AG10803 (cell line): ENCODE measurements at regions not wholly inside any gene's neighbourhood (a gene's known extent, or its start where the extent isn't known, plus 50 kb on each side); places are given as distances from the start of the nearest gene placed in this dataset.
A peak's percentile ranks its signal among the peaks of the same experiment; 100 is the strongest.
"Not testable (repeated sequence)": the region's sequence is repeated elsewhere in the genome, so short reads cannot be mapped to it uniquely, and the experiment has no call there.

Source experiments
- DNase-seq: peaks from one replicate; pipeline ENCODE4 v3.0.0; 2010; ENCODE audit warnings: low read depth
- H3K4me3 ChIP-seq: 2 replicates; pipeline ENCODE4 v1.5.1; 2011; ENCODE audit warnings: mild to moderate bottlenecking, low read length, control low read depth
- TF ChIP-seq, protein P1 (sequence below): conservative IDR thresholded peaks from 2 replicates; pipeline ENCODE4 v1.5.1; 2011; ENCODE audit warnings: mild to moderate bottlenecking, low read length, control low read depth, inconsistent platforms

DNA sequence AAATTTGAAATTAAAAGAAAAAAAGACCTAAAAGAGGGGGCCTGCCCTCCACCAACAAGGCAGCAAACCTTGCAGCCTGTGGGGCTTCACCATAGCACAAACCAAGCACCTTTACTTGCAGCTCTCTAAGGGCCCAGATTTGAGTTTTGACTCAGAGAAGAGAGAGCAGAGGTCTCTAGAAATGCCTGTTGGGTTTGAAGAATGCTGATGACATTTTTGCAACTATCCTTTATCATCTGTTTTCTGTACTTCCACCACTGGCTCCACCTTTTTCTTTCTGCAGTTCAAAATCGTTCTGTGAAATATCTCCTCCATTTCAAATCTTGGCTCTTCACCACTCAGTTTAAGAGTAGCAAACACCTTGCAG, 83.8 kb upstream of the HMGA2 start:
- peak overlapping the region; percentile 65 for H3K4me3 ChIP-seq
- DNase-seq, result peak; percentile 21
- TF ChIP-seq, protein P1, sequence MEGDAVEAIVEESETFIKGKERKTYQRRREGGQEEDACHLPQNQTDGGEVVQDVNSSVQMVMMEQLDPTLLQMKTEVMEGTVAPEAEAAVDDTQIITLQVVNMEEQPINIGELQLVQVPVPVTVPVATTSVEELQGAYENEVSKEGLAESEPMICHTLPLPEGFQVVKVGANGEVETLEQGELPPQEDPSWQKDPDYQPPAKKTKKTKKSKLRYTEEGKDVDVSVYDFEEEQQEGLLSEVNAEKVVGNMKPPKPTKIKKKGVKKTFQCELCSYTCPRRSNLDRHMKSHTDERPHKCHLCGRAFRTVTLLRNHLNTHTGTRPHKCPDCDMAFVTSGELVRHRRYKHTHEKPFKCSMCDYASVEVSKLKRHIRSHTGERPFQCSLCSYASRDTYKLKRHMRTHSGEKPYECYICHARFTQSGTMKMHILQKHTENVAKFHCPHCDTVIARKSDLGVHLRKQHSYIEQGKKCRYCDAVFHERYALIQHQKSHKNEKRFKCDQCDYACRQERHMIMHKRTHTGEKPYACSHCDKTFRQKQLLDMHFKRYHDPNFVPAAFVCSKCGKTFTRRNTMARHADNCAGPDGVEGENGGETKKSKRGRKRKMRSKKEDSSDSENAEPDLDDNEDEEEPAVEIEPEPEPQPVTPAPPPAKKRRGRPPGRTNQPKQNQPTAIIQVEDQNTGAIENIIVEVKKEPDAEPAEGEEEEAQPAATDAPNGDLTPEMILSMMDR, result no peak

GRCh38 chr12:65740873-65741600, 83.2 kb upstream of the HMGA2 start:
- peak; percentile 71 for DNase-seq
- H3K4me3 ChIP-seq, result peak overlapping the region; percentile 77
- TF ChIP-seq, protein P1, result no peak

GRCh38 chr12:65741656-65742017, 82.6 kb upstream of the HMGA2 start:
- TF ChIP-seq, protein P1, result no peak
- H3K4me3 ChIP-seq, result peak overlapping the region; percentile 77
- DNase-seq, result peak; percentile 41

- DNase-seq, result peak; percentile 37
- TF ChIP-seq, protein P1, result no peak; the same call in 1 of the 2 replicates
- peak overlapping the region; percentile 77 for H3K4me3 ChIP-seq
Observed at GRCh38 chr12:65742018-65743010, 82.0 kb upstream of the HMGA2 start.

DNA sequence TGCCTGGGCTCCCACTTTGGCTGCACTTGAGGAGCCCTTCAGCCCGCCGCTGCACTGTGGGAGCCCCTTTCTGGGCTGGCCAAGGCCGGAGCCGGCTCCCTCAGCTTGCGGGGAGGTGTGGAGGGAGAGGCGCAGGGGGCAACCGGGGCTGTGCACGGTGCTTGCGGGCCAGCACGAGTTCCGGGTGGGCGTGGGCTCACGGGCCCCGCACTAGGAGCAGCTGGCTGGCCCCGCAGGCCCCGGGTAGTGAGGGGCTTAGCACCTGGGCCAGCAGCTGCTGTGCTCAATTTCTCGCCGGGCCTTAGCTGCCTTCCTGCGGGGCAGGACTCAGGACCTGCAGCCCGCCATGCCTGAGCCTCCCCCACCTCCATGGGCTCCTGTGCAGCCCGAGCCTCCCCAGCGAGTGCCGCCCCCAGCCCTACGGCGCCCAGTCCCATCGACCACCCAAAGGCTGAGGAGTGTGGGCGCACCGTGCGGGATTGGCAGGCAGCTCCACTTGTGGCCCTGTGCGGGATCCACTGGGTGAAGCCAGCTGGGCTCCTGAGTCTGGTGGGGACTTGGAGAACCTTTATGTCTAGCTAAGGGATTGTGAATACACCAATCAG, 79.9 kb upstream of the HMGA2 start:
- DNase-seq, H3K4me3 ChIP-seq: not testable (repeated sequence)

- DNase-seq, result no peak
- TF ChIP-seq, protein P1, result no peak
- H3K4me3 ChIP-seq, result no peak overlapping the region
Observed at GRCh38 chr12:65747338-65747737, 76.9 kb upstream of the HMGA2 start.

- no peak for DNase-seq
- H3K4me3 ChIP-seq, result no peak overlapping the region
- TF ChIP-seq, protein P1, result no peak
Observed at GRCh38 chr12:65748332-65748731, 76.0 kb upstream of the HMGA2 start.
